Muscle of leg (tissue), 3 donors: ENCODE measurements at regions not wholly inside any gene's neighbourhood (a gene's known extent, or its start where the extent isn't known, plus 50 kb on each side); places are given as distances from the start of the nearest gene placed in this dataset.

Source experiments
- DNase-seq: peaks from one replicate; pipeline ENCODE4 v3.0.0; 2013
- H3K27ac ChIP-seq: one replicate; pipeline ENCODE4 v1.5.1; 2013; ENCODE audit warnings: mild to moderate bottlenecking, low read length, control low read depth
- H3K27me3 ChIP-seq: one replicate; pipeline ENCODE4 v1.6.1; 2013; ENCODE audit warnings: low read length; ENCODE audit not compliant: control insufficient read depth, insufficient read depth
- H3K36me3 ChIP-seq: one replicate; pipeline ENCODE4 v1.6.1; 2013; ENCODE audit warnings: low read length; ENCODE audit not compliant: control insufficient read depth, insufficient read depth
- H3K4me1 ChIP-seq: one replicate; pipeline ENCODE4 v1.6.1; 2013; ENCODE audit warnings: low read length; ENCODE audit not compliant: control insufficient read depth, insufficient read depth
- H3K4me3 ChIP-seq: one replicate; pipeline ENCODE4 v1.5.1; 2013; ENCODE audit warnings: low read length, control low read depth
- H3K9me3 ChIP-seq: replicated peaks from 2 replicates; pipeline ENCODE4 v1.6.1; 2013; ENCODE audit warnings: low read depth, low read length; ENCODE audit not compliant: control insufficient read depth
- WGBS: methylation state at CpG from one replicate; pipeline ENCODE4 v1.1.5; 2013; ENCODE audit warnings: missing lambda C conversion rate; ENCODE audit not compliant: insufficient coverage; 5-methylcytosine and 5-hydroxymethylcytosine counted together

DNA sequence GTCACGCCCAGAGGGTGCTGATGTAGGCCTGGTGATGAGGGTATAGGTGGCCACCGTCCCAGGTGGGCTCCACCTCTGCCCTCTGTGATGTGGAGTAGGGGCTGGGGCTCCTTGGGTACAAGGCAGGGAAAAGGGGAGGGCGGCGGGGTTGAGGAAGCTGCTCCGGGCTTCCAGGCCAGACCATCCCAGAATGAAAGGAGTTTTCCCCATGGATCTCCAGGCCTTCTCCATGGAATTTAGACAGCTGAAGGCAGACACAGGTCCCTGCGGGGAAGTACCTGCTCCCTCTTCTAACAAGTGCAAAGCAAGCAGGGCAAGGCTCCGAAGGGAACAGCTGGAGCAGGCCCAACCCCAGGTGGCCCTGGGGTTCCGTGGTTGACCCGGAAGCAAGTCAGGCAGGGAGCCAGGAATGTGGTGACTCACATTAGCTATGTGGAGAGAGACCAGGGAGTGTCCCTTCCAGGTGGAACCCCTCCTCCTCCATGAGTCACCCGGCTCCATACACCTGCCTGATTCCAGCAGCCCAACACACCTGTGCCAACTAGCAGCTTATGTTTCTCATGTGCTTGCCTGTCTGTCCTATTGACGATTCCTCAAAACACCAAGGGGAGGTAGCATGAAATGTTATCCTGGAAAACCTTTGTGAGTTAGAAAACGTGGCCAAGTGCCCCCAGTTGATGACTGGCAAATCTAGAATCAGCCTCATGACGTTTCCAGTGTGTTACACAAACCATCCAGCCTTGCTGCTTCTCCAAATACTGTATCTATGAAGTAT is 59.7 kb upstream of the SNX9 start:
- Histone ChIP-seq H3K4me3 (no peak overlapping the region), H3K4me1 (peaks cover 28% of the 10 kb centered on the region), H3K27ac (peak overlapping the region; percentile 72), H3K36me3 (no peaks in the 10 kb centered on the region), H3K9me3 (peaks cover 2% of the 10 kb centered on the region), H3K27me3 (peaks cover 3% of the 10 kb centered on the region)
- DNase-seq = peak; percentile 56
- WGBS = 59% methylated on average over 4 of the region's 13 CpGs

GRCh38 chr6:157763904-157764177 is 59.2 kb upstream of the SNX9 start:
- DNase-seq = no peak
- H3K4me1 ChIP-seq = peaks cover 25% of the 10 kb centered on the region

DNA sequence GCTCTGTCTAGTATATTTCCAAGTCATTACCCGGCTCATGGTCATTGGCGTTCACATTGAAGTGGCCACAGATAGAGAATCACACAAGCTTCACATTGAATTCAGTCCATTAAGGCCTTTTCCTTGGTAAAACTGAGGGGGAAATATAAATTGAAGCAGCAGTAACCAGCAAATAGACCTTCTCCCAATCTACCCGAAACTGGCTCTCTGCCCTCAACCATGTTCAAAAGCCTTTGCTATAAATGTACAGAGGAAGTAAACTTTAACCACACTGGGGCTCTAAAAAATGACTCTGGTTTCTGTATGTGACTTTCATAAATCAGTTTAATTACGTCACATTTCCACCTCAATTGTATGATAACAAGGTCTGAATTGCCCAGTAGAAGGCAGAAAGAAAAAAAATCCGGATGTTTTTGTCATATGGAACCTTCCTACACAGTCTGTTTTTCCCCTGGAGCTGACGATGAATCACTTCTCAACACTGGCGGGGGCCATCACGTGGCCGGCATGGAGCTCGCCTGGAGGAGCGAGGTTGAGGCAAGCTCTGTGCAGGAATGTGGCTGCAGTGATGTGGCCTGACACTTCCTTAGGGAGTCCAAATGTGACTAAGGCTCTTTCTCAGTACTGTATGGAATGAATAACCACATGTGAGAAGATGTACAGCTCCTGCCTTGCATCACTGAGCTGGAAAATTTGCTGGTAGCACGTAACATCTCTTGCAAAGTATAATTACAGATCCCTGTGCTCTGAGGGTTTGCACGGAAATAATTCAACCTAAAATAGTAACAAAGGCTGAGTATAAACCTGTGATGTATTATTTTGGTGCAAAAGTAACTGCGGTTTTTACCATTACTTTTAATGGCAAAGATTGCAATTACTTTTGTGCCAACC is 58.6 kb upstream of the SNX9 start:
- H3K4me1 ChIP-seq = peaks cover 26% of the 10 kb centered on the region
- WGBS = 7% methylated on average over 3 of the region's 14 CpGs

More at GRCh38 chr6:157763904-157764177, 59.2 kb upstream of the SNX9 start:
- Histone ChIP-seq H3K27ac (peak overlapping the region; percentile 72), H3K27me3 (no peaks in the 10 kb centered on the region), H3K36me3 (no peaks in the 10 kb centered on the region), H3K4me3 (no peak overlapping the region), H3K9me3 (peaks cover 2% of the 10 kb centered on the region)
- WGBS = 0% methylated on average over 1 of the region's 3 CpGs

GRCh38 chr6:157766901-157767774 is 55.9 kb upstream of the SNX9 start:
- 88% methylated on average over 5 of the region's 11 CpGs for WGBS
- peaks cover 15% of the 10 kb centered on the region for H3K4me1 ChIP-seq
- no peak for DNase-seq
- H3K27ac ChIP-seq = no peak overlapping the region
- no peak overlapping the region for H3K4me3 ChIP-seq
- no peaks in the 10 kb centered on the region for H3K36me3 ChIP-seq
- H3K9me3 ChIP-seq = no peaks in the 10 kb centered on the region
- no peaks in the 10 kb centered on the region for H3K27me3 ChIP-seq

More for the DNA sequence above, 58.6 kb upstream of the SNX9 start:
- Histone ChIP-seq H3K4me3 (no peak overlapping the region), H3K9me3 (peaks cover 2% of the 10 kb centered on the region), H3K36me3 (no peaks in the 10 kb centered on the region), H3K27me3 (no peaks in the 10 kb centered on the region), H3K27ac (peak overlapping the region; percentile 72)
- DNase-seq = peak; percentile 94

DNA sequence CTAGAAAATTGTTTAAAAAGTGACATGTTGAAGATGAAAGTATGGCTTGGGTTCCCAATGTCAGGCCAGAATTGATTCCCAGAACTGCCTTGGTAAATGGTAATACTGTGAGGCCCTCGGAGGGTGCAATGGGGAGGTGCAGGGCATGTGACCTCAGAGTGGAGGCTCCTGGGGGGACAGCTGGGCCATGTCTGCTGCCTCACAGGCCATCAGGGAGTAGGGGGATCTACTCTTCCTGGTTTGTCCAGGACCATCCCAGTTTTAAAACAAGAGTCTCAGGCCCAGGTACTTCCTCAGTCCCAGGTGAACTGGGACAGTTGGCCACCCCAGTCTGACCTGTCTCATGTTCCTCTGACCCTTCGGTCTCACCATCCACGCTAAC is 55.3 kb upstream of the SNX9 start:
- Histone ChIP-seq H3K36me3 (no peaks in the 10 kb centered on the region), H3K4me3 (no peak overlapping the region), H3K9me3 (no peaks in the 10 kb centered on the region), H3K27ac (no peak overlapping the region), H3K27me3 (no peaks in the 10 kb centered on the region), H3K4me1 (peaks cover 15% of the 10 kb centered on the region)
- WGBS = 50% methylated on average over 1 of the region's 3 CpGs
- no peak for DNase-seq

- peak; percentile 48 for DNase-seq
- H3K36me3 ChIP-seq = no peaks in the 10 kb centered on the region
- no peak overlapping the region for H3K4me3 ChIP-seq
- peak overlapping the region; percentile 43 for H3K27ac ChIP-seq
- no peaks in the 10 kb centered on the region for H3K9me3 ChIP-seq
- H3K27me3 ChIP-seq = no peaks in the 10 kb centered on the region
- peaks cover 11% of the 10 kb centered on the region for H3K4me1 ChIP-seq
- WGBS = 71% methylated on average over 2 of the region's 6 CpGs
These were observed 54.7 kb upstream of the SNX9 start for GRCh38 chr6:157768304-157768703.

DNA sequence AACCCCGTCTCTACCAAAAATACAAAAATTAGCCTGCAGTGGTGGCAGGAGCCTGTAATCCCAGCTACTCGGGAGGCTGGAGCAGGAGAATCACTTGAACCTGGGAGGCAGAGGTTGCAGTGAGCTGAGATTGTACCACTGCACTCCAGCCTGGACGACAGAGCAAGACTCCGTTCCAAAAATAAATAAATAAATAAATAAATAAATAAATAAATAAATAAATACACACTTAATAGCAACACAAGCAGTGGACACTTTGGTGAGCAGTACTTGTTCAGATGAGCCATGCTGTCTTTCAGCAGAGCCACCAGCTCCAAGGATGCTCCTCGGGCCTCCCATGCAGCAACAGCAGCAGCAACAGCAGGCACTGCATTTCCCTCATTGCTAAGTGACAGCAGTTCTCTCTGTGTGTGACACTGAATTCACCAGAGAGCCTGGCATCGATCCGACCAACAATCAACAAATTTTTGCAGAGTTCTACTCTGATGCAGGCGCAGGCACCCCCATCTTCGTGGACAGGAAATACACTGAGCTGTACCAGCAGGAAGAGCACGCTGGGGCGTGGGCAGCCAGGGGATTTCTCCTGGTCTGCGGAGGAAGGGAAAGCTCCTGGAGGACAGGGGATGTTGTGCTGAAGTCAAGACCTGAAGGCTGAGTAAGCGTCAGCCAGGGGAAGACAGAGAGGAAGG is 54.0 kb upstream of the SNX9 start:
- Histone ChIP-seq H3K4me1 (peaks cover 6% of the 10 kb centered on the region), H3K27ac (no peak overlapping the region), H3K9me3 (no peaks in the 10 kb centered on the region), H3K27me3 (no peaks in the 10 kb centered on the region), H3K4me3 (no peak overlapping the region), H3K36me3 (no peaks in the 10 kb centered on the region)
- DNase-seq = no peak
- 74% methylated on average over 9 of the region's 13 CpGs for WGBS

GRCh38 chr6:157769776-157770426 is 53.1 kb upstream of the SNX9 start:
- Histone ChIP-seq H3K36me3 (no peaks in the 10 kb centered on the region), H3K4me3 (no peak overlapping the region), H3K27ac (no peak overlapping the region), H3K4me1 (peaks cover 5% of the 10 kb centered on the region), H3K9me3 (no peaks in the 10 kb centered on the region), H3K27me3 (peaks cover 3% of the 10 kb centered on the region)
- WGBS = 61% methylated on average over 8 of the region's 10 CpGs
- DNase-seq = peak; percentile 56

DNA sequence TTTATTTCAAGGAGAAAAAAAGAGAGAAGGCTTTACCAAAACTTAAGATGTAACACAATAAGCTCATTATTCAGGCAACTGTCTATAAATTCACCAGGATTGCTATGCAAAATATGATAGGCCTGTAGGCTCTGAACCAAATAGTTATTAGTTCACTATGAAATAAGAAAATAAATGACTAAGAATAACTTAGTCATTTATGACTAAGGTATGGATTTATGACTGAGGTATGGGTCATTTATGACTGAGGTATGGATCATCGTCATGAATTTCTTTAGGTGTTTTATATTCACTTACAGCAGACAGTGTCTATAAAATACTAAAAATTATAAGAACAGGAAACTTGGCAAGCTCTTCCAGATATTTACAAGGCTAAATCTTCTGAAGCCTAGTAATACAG is 52.1 kb upstream of the SNX9 start:
- Histone ChIP-seq H3K27me3 (peaks cover 3% of the 10 kb centered on the region), H3K9me3 (no peaks in the 10 kb centered on the region), H3K36me3 (no peaks in the 10 kb centered on the region), H3K4me3 (no peak overlapping the region), H3K27ac (no peak overlapping the region), H3K4me1 (peaks cover 3% of the 10 kb centered on the region)
- no CpG with 5 or more reads among the region's 1 CpG for WGBS
- no peak for DNase-seq
